ENCODE measurements at regions not wholly inside any gene's neighbourhood (a gene's known extent, or its start where the extent isn't known, plus 50 kb on each side); places are given as distances from the start of the nearest gene placed in this dataset.

DNA sequence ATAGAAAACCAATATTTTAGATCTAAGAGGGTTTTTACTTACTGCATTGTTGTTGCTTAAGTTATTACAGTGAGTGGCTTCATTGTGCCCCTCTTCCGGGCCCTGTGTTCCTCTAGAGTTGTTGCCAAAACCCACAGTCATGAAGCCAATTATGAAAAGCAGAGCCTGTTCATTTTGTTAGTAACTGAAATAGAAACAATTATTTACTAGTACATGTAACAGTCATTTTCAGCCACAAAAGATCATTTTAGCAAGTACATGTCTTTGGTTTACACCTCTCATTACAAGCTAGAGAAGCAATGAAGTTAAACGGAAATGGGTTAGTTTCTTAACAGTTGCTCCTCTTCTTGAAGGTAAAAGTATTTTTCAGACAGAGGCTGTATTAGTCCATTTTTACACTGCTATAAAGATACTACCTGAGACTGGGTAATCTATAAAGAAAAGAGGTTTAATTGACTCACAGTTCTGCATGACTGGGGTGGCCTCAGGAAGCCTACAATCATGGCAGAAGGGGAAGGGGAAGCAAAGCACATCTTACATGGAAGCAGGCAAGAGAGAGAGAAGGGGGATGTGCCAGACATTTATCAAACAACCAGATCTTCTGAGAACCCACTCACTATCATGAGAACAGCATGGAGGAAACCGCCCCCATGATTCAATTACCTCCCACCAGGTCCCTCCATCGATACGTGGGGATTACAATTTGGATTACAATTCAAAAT, 380.5 kb downstream of the SFMBT2 start:
- TF ChIP-seq CTCF (IDR thresholded peaks at IDR 0.05) (no peak), POLR2A (IDR thresholded peaks at IDR 0.05) (no peak), POLR2AphosphoS5 (IDR thresholded peaks at IDR 0.05; ENCODE audit: insufficient read depth in 1 of 2, low read depth in 1 of 2) (no peak)

Data from vagina (tissue), 2 donors.